Ectodermal cell (in vitro differentiated cells): ENCODE measurements at regions not wholly inside any gene's neighbourhood (a gene's known extent, or its start where the extent isn't known, plus 50 kb on each side); places are given as distances from the start of the nearest gene placed in this dataset.

Source experiments
- H3K27ac ChIP-seq: 2 replicates; pipeline ENCODE4 v1.7.0; 2013; ENCODE audit warnings: mild to moderate bottlenecking, low read depth, low read length; ENCODE audit not compliant: insufficient read depth, poor library complexity, severe bottlenecking
- H3K27me3 ChIP-seq: 2 replicates; pipeline ENCODE4 v1.7.0; 2013; ENCODE audit warnings: mild to moderate bottlenecking, low read length; ENCODE audit not compliant: insufficient read depth, control insufficient read depth, poor library complexity, severe bottlenecking
- H3K36me3 ChIP-seq: one replicate; pipeline ENCODE4 v1.7.0; 2013; ENCODE audit warnings: low read length; ENCODE audit not compliant: control insufficient read depth, insufficient read depth
- H3K4me1 ChIP-seq: one replicate; pipeline ENCODE4 v1.7.0; 2013; ENCODE audit warnings: low read length; ENCODE audit not compliant: control insufficient read depth, insufficient read depth
- H3K4me3 ChIP-seq: 2 replicates; pipeline ENCODE4 v1.7.0; 2013; ENCODE audit warnings: low read depth, low read length, control low read depth; ENCODE audit not compliant: insufficient read depth
- H3K9me3 ChIP-seq: 2 replicates; pipeline ENCODE4 v1.7.0; 2013; ENCODE audit warnings: mild to moderate bottlenecking, low read length, moderate library complexity; ENCODE audit not compliant: control insufficient read depth
- WGBS, 2 experiments: methylation state at CpG; one replicate each; pipeline ENCODE4 v1.1.7; 2013; ENCODE audit warnings: missing lambda C conversion rate in 2 of 2; 5-methylcytosine and 5-hydroxymethylcytosine counted together

- H3K9me3 ChIP-seq: no peaks in the 10 kb centered on the region
- H3K36me3 ChIP-seq: no peaks in the 10 kb centered on the region
- H3K4me1 ChIP-seq: no peaks in the 10 kb centered on the region
- H3K4me3 ChIP-seq: no peak overlapping the region
- no peak overlapping the region for H3K27ac ChIP-seq
- H3K27me3 ChIP-seq: no peaks in the 10 kb centered on the region
- WGBS, 2 experiments: 92 to 97% methylated on average over 2 to 3 of the region's 3 CpGs
Measured at GRCh38 chr2:164145093-164145987, 409.5 kb upstream of the FIGN start.

GRCh38 chr2:164143183-164143930 lies 407.5 kb upstream of the FIGN start:
- Histone ChIP-seq H3K27me3 (no peaks in the 10 kb centered on the region), H3K27ac (no peak overlapping the region), H3K4me1 (no peaks in the 10 kb centered on the region), H3K9me3 (no peaks in the 10 kb centered on the region), H3K36me3 (no peaks in the 10 kb centered on the region), H3K4me3 (no peak overlapping the region)
- WGBS, 2 experiments: 96% methylated on average over 29 of the region's 29 CpGs

- Histone ChIP-seq H3K36me3 (no peaks in the 10 kb centered on the region), H3K9me3 (no peaks in the 10 kb centered on the region), H3K27ac (no peak overlapping the region), H3K4me1 (no peaks in the 10 kb centered on the region), H3K4me3 (no peak overlapping the region), H3K27me3 (no peaks in the 10 kb centered on the region)
- 96 to 97% methylated on average over 4 of the region's 5 CpGs for WGBS, 2 experiments
Measured at GRCh38 chr2:164142755-164143154, 406.9 kb upstream of the FIGN start.

- no peaks in the 10 kb centered on the region for H3K36me3 ChIP-seq
- WGBS, 2 experiments: 73% methylated on average over 1 of the region's 1 CpG; no CpG with 5 or more reads in 1 of the 2 experiments
- no peaks in the 10 kb centered on the region for H3K9me3 ChIP-seq
- H3K27ac ChIP-seq: no peak overlapping the region
- no peaks in the 10 kb centered on the region for H3K27me3 ChIP-seq
- no peak overlapping the region for H3K4me3 ChIP-seq
- H3K4me1 ChIP-seq: no peaks in the 10 kb centered on the region
Measured at GRCh38 chr2:164141271-164141670, 405.5 kb upstream of the FIGN start.

- H3K4me1 ChIP-seq: no peaks in the 10 kb centered on the region
- 96% methylated on average over 2 to 4 of the region's 4 CpGs for WGBS, 2 experiments
- no peaks in the 10 kb centered on the region for H3K9me3 ChIP-seq
- no peaks in the 10 kb centered on the region for H3K27me3 ChIP-seq
- no peak overlapping the region for H3K27ac ChIP-seq
- H3K4me3 ChIP-seq: no peak overlapping the region
- no peaks in the 10 kb centered on the region for H3K36me3 ChIP-seq
Measured at GRCh38 chr2:164138750-164139149, 402.9 kb upstream of the FIGN start.

- H3K27me3 ChIP-seq: no peaks in the 10 kb centered on the region
- no peak overlapping the region for H3K4me3 ChIP-seq
- 86 to 89% methylated on average over 3 to 4 of the region's 4 CpGs for WGBS, 2 experiments
- no peaks in the 10 kb centered on the region for H3K9me3 ChIP-seq
- no peaks in the 10 kb centered on the region for H3K4me1 ChIP-seq
- H3K27ac ChIP-seq: no peak overlapping the region
- no peaks in the 10 kb centered on the region for H3K36me3 ChIP-seq
Measured at GRCh38 chr2:164134336-164134735, 398.5 kb upstream of the FIGN start.

GRCh38 chr2:164127971-164128527 lies 392.2 kb upstream of the FIGN start:
- H3K4me1 ChIP-seq: no peaks in the 10 kb centered on the region
- no peak overlapping the region for H3K4me3 ChIP-seq
- H3K27me3 ChIP-seq: no peaks in the 10 kb centered on the region
- 95 to 96% methylated on average over 8 of the region's 9 CpGs for WGBS, 2 experiments
- no peak overlapping the region for H3K27ac ChIP-seq
- no peaks in the 10 kb centered on the region for H3K36me3 ChIP-seq
- H3K9me3 ChIP-seq: no peaks in the 10 kb centered on the region

- no peak overlapping the region for H3K27ac ChIP-seq
- H3K4me1 ChIP-seq: no peaks in the 10 kb centered on the region
- no peaks in the 10 kb centered on the region for H3K36me3 ChIP-seq
- H3K9me3 ChIP-seq: no peaks in the 10 kb centered on the region
- 87 to 96% methylated on average over 6 to 7 of the region's 7 CpGs for WGBS, 2 experiments
- no peaks in the 10 kb centered on the region for H3K27me3 ChIP-seq
- H3K4me3 ChIP-seq: no peak overlapping the region
Measured at GRCh38 chr2:164126960-164127660, 391.3 kb upstream of the FIGN start.

- no peaks in the 10 kb centered on the region for H3K4me1 ChIP-seq
- no peaks in the 10 kb centered on the region for H3K9me3 ChIP-seq
- no peaks in the 10 kb centered on the region for H3K36me3 ChIP-seq
- no peaks in the 10 kb centered on the region for H3K27me3 ChIP-seq
- H3K27ac ChIP-seq: no peak overlapping the region
- WGBS, 2 experiments: 94 to 98% methylated on average over 4 of the region's 4 CpGs
- no peak overlapping the region for H3K4me3 ChIP-seq
Measured at GRCh38 chr2:164115806-164116205, 380.0 kb upstream of the FIGN start.

GRCh38 chr2:164114937-164115336 lies 379.1 kb upstream of the FIGN start:
- no peaks in the 10 kb centered on the region for H3K4me1 ChIP-seq

More at GRCh38 chr2:164114937-164115336, 379.1 kb upstream of the FIGN start:
- Histone ChIP-seq H3K27ac (no peak overlapping the region), H3K4me3 (no peak overlapping the region), H3K9me3 (no peaks in the 10 kb centered on the region), H3K27me3 (no peaks in the 10 kb centered on the region), H3K36me3 (no peaks in the 10 kb centered on the region)
